PC-9 (cell line): ENCODE measurements at regions not wholly inside any gene's neighbourhood (a gene's known extent, or its start where the extent isn't known, plus 50 kb on each side); places are given as distances from the start of the nearest gene placed in this dataset.

Source experiments
- EZH2 ChIP-seq: fragments of 200-600 bp; sonication (generic); IDR thresholded peaks from 2 replicates; pipeline ENCODE4 v1.8.0; 2017; ENCODE audit warnings: antibody characterized with exemption, low read depth
- TF ChIP-seq, protein P1 (sequence below): fragments of 200-600 bp; sonication (generic); conservative IDR thresholded peaks from 2 replicates; pipeline ENCODE4 v1.6.1; 2017; ENCODE audit warnings: mixed run types, antibody characterized with exemption, mild to moderate bottlenecking, moderate library complexity

DNA sequence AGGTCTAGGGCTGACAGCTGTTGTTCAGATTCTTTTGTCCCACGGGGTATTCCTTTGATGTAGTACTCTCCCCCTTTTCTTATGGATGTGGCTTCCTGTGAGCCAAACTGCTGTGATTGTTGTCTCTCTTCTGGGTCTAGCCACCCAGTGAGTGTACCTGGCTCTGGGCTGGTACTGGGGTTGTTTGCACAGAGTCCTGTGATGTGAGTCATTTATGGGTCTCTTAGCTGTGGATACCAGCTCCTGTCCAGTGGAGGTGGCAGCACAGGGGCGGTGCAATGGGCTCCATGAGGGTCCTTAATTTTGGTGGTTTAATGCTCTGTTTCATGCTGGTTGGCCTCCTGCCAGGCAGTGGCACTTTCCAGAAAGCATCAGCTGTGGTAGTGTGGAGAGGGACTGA lies 161.3 kb downstream of the CAVIN4 start:
- TF ChIP-seq, protein P1, sequence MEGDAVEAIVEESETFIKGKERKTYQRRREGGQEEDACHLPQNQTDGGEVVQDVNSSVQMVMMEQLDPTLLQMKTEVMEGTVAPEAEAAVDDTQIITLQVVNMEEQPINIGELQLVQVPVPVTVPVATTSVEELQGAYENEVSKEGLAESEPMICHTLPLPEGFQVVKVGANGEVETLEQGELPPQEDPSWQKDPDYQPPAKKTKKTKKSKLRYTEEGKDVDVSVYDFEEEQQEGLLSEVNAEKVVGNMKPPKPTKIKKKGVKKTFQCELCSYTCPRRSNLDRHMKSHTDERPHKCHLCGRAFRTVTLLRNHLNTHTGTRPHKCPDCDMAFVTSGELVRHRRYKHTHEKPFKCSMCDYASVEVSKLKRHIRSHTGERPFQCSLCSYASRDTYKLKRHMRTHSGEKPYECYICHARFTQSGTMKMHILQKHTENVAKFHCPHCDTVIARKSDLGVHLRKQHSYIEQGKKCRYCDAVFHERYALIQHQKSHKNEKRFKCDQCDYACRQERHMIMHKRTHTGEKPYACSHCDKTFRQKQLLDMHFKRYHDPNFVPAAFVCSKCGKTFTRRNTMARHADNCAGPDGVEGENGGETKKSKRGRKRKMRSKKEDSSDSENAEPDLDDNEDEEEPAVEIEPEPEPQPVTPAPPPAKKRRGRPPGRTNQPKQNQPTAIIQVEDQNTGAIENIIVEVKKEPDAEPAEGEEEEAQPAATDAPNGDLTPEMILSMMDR, result no peak
- no peak for TF ChIP-seq EZH2
